ENCODE measurements at regions not wholly inside any gene's neighbourhood (a gene's known extent, or its start where the extent isn't known, plus 50 kb on each side); places are given as distances from the start of the nearest gene placed in this dataset.

DNA sequence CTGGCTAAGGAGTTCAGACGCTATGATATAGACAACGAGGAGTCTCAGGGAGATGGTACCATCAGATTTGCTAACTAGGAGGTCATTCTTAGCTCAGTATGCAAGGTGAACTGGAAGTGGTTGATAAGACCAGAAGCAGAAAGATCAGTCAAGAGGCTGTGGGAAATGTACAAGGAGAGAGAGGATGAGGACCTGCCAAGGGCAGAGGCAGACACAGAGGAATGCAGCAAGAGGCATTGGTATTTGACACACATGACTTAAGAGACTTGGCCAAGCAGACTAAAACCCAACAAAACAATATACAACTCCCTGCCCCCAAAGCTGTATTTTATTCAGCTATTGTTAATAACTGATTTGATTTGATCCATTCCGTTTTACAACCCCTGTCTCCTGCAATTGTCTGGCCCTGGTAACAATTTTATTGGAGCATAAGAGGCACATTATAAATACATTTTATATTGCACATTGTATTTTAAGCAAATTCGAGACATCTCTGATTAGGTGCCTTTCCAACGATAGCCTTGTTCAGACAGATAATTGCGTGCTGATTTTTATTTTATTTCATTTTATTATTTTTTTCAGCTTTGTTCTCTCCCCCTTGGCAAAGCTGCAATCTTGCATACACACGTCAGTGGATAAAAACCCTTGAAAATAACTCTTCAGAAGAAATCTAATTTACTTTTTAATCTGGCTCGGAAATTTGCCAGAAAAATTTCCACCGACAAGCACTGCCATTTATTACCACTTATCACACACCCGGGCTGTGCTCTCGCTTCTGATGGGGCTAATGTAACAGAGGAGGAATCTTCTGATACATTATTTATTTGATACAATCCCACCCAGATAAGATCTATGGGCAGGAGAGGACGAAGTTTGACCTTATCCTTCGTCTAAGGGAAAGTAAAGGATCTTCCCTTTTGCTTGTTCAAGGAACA lies 237.8 kb downstream of the NXPE2 start:
- DNase-seq (ENCODE audit: low read depth in 2 of 2): no peak
- H3K4me3 ChIP-seq (replicated peaks in 1 of 2; ENCODE audit: low read depth in 2 of 2, low read length in 2 of 2): no peak overlapping the region
- TF ChIP-seq, protein P1, sequence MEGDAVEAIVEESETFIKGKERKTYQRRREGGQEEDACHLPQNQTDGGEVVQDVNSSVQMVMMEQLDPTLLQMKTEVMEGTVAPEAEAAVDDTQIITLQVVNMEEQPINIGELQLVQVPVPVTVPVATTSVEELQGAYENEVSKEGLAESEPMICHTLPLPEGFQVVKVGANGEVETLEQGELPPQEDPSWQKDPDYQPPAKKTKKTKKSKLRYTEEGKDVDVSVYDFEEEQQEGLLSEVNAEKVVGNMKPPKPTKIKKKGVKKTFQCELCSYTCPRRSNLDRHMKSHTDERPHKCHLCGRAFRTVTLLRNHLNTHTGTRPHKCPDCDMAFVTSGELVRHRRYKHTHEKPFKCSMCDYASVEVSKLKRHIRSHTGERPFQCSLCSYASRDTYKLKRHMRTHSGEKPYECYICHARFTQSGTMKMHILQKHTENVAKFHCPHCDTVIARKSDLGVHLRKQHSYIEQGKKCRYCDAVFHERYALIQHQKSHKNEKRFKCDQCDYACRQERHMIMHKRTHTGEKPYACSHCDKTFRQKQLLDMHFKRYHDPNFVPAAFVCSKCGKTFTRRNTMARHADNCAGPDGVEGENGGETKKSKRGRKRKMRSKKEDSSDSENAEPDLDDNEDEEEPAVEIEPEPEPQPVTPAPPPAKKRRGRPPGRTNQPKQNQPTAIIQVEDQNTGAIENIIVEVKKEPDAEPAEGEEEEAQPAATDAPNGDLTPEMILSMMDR (IDR thresholded peaks at IDR 0.05; ENCODE audit: low read depth, low read length): no peak

DNA sequence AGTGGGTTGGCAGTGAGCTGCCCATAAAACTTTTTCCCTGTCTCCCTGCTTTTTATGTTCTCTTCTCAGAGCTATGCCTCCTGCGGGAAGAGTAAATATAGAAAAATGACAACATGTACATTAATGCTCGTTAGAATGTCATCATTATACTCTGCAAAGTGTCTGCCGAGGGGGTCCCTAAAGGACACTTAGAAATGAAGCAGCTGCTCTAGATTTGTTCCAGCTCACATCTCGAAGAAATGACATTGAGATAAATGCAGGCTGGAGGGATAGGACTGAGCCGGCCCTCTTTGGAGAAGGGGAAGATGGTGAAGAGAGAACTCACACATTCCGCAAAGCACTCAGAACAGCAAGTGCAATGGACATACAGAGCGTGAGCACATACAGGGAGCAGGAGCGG lies 240.0 kb downstream of the NXPE2 start:
- no peak overlapping the region for H3K4me3 ChIP-seq (replicated peaks in 1 of 2; ENCODE audit: low read depth in 2 of 2, low read length in 2 of 2)
- DNase-seq (ENCODE audit: low read depth in 2 of 2): no peak
- TF ChIP-seq, protein P1 (IDR thresholded peaks at IDR 0.05; ENCODE audit: low read depth, low read length): no peak

DNA sequence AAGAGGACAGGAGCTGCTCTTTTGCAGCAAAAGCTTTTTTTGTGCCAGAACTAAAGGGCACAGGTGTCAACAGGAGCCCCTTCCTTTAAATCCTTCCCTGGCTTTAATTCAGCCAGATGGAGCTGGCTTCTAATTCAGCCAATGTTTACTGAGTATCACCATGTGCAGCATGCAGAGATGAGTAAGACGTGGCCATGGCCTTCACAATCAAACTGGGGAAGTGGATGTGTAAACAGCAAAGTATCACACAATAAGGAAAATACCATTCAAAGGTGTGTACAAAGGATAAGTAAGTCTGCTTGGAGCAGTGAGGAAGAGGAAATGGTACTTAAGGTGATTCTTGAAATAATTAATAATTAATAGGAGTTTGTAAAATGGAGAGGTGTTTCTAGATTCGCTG lies 243.4 kb downstream of the NXPE2 start:
- TF ChIP-seq, protein P1 (IDR thresholded peaks at IDR 0.05; ENCODE audit: low read depth, low read length): no peak
- no peak overlapping the region for H3K4me3 ChIP-seq (replicated peaks in 1 of 2; ENCODE audit: low read depth in 2 of 2, low read length in 2 of 2)
- no peak for DNase-seq (ENCODE audit: low read depth in 2 of 2)

DNA sequence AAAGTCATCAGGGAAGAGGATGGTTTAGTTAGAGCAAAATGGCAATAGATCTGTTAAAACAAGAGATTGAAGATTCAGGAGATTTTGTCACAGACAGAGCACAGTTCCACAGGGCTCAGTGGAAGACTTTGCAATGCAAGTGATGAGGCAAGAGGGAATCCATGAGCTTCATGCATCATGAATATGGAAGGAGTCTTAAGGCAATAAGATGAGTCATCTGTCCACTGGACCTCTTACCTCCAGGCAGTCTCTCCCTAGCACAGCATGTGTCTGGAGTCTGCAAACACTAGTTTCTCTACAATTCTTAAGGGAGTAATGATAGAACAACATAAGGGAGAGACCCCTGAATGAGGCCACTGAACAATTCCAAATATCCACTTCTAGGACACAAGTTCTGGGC lies 245.7 kb downstream of the NXPE2 start:
- no peak for DNase-seq (ENCODE audit: low read depth in 2 of 2)
- TF ChIP-seq, protein P1 (IDR thresholded peaks at IDR 0.05; ENCODE audit: low read depth, low read length): no peak
- H3K4me3 ChIP-seq (replicated peaks in 1 of 2; ENCODE audit: low read depth in 2 of 2, low read length in 2 of 2): no peak overlapping the region

DNA sequence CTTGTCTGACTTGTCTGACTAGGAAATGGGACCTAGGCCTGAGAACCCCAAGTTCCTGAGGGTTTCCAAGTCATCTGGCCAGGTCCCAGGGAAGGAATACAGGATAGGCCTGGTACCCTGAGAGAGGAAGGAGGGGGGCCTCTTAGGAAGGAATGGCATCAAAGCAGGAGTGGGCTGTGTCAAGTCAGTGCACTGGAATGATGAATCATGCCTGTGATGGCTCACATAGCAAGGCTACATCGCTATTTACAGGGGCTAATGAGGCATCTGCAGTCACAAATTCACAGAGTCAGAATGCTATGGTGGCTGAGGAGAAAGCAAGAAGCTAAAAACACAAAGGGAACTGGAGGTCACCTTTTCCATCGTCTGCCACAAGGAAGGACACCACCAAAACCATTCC lies 247.3 kb downstream of the NXPE2 start:
- TF ChIP-seq, protein P1 (IDR thresholded peaks at IDR 0.05; ENCODE audit: low read depth, low read length): no peak
- no peak overlapping the region for H3K4me3 ChIP-seq (replicated peaks in 1 of 2; ENCODE audit: low read depth in 2 of 2, low read length in 2 of 2)
- no peak for DNase-seq (ENCODE audit: low read depth in 2 of 2)

DNA sequence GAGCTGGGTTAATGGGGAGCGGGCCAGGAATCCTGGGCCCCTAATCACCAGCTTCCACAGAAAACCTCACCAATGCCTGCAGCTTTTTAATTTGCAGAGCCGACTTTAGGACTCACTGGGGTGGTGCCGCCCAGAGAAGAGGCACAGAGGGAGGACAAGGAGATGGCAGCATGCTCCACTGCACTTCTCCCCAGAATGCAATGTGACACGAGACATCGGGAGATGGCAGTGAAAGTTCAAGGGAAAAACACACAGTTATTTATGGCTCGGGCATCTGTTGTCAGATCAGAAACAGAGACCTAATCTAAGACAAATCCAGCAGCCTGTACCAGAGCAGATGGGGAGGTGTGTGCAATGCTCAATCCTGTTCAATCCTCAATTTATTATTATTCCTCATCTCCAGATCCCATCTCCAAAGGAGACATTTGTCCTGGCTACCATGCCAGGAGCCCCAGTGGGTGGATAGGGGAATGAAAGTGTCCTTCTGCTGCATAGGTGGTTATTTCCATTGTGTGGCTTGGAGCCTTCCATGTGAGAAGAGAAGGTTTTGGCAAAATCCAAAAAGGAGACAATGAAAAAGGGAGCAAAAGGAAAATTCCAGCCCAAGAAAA lies 250.0 kb downstream of the NXPE2 start:
- no peak for DNase-seq (ENCODE audit: low read depth in 2 of 2)
- TF ChIP-seq, protein P1 (IDR thresholded peaks at IDR 0.05; ENCODE audit: low read depth, low read length): no peak
- no peak overlapping the region for H3K4me3 ChIP-seq (replicated peaks in 1 of 2; ENCODE audit: low read depth in 2 of 2, low read length in 2 of 2)

All from cardiac fibroblast (primary cell).